ENCODE measurements at regions not wholly inside any gene's neighbourhood (a gene's known extent, or its start where the extent isn't known, plus 50 kb on each side); places are given as distances from the start of the nearest gene placed in this dataset.

DNA sequence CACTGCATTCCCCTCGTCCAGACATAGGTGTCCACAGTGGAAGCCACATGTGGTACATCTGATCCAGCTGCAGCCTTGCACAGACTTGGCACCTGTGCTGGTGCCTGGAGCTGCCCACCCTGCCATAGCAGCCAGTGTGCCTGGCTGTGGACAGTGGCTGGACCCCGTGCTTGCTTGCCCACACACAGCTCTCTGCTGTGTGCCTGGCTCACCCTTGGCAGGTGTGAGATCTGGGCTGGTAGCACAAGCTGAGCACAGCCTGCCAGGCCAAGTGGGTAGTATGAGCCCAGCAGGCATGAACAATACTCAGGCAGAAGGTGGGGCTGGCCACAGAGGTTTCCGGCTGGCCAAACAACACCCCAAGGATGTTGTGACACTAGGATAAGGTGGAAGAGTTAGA is 614.4 kb downstream of the BCKDHB start:
- TF ChIP-seq, protein P1, sequence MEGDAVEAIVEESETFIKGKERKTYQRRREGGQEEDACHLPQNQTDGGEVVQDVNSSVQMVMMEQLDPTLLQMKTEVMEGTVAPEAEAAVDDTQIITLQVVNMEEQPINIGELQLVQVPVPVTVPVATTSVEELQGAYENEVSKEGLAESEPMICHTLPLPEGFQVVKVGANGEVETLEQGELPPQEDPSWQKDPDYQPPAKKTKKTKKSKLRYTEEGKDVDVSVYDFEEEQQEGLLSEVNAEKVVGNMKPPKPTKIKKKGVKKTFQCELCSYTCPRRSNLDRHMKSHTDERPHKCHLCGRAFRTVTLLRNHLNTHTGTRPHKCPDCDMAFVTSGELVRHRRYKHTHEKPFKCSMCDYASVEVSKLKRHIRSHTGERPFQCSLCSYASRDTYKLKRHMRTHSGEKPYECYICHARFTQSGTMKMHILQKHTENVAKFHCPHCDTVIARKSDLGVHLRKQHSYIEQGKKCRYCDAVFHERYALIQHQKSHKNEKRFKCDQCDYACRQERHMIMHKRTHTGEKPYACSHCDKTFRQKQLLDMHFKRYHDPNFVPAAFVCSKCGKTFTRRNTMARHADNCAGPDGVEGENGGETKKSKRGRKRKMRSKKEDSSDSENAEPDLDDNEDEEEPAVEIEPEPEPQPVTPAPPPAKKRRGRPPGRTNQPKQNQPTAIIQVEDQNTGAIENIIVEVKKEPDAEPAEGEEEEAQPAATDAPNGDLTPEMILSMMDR (IDR thresholded peaks at IDR 0.05) = no peak
- no peak for TF ChIP-seq POLR2A (IDR thresholded peaks at IDR 0.05)

Data from prostate gland (tissue), 2 donors.